Right lobe of liver (tissue), 6 donors: ENCODE measurements at regions not wholly inside any gene's neighbourhood (a gene's known extent, or its start where the extent isn't known, plus 50 kb on each side); places are given as distances from the start of the nearest gene placed in this dataset.

Experiments
- ATAC-seq, 4 donors: fragments of 200-7000 bp; cut with Tn5 transposase; one replicate each; pipeline ENCODE4 v1.9.1; 2020; ENCODE audit warnings: mild to moderate bottlenecking in 4 of 4, moderate library complexity in 4 of 4
- DNase-seq, 3 donors: peaks; one replicate each; pipeline ENCODE4 v3.0.0-alpha.2; 2020
- H3K27ac ChIP-seq, 3 donors: fragments of 200-600 bp; one replicate each; pipeline ENCODE4 v1.8.0; 2022
- H3K27me3 ChIP-seq, 2 donors: fragments of 200-600 bp; one replicate each; pipeline ENCODE4 v1.8.0; 2022
- H3K36me3 ChIP-seq, 4 donors: fragments of 200-600 bp; sonication (generic) in 1 of 4; one replicate each; pipeline versions ENCODE4 v1.5.1 to v1.8.0; 2017 to 2022; ENCODE audit warnings: control low read depth in 1 of 4
- H3K4me1 ChIP-seq, 4 donors: fragments of 200-600 bp; sonication (generic) in 1 of 4; one replicate each; pipeline versions ENCODE4 v1.5.1 to v1.8.0; 2017 to 2022; ENCODE audit warnings: control low read depth in 1 of 4
- H3K4me3 ChIP-seq, 3 donors: fragments of 200-600 bp; one replicate each; pipeline ENCODE4 v1.8.0; 2022
- H3K9me3 ChIP-seq, 4 donors: fragments of 200-600 bp; sonication (generic) in 1 of 4; one replicate each; pipeline versions ENCODE4 v1.5.1 to v1.8.0; 2017 to 2022; ENCODE audit warnings: control low read depth in 1 of 4
- POLR2A ChIP-seq: fragments of 450-650 bp; IDR thresholded peaks from one replicate; pipeline ENCODE4 v1.6.1; 2017; ENCODE audit warnings: antibody characterized with exemption, mild to moderate bottlenecking
- WGBS: methylation state at CpG from one replicate; pipeline ENCODE4 v1.1.6; 2018; ENCODE audit warnings: low coverage, low lambda C conversion rate; ENCODE audit not compliant: insufficient coverage; ENCODE audit errors: missing lambda C conversion rate; 5-methylcytosine and 5-hydroxymethylcytosine counted together
- intact Hi-C, 2 donors: fragments of 100-400 bp; cut with DNase I; formaldehyde crosslinking; loops; one replicate each; pipeline versions ENCODE4 v1.11.2 to v1.14.1; 2022
- TF ChIP-seq, protein P1 (sequence below), 4 donors: fragments of 200-600 bp in 3 of 4; fragments of 450-650 bp in 1 of 4; IDR thresholded peaks; one replicate each; pipeline versions ENCODE4 v1.5.1 to v1.8.0; 2016 to 2022; ENCODE audit warnings: antibody characterized with exemption in 4 of 4, mild to moderate bottlenecking in 2 of 4
- donor health status: DM: no; HTN: yes; CAD: no.
- donor health status: DM: no; HTN: no; CAD: no.
- donor health status: DM: no; HTN: no; CAD: no.
- donor health status: DM: no; HTN: yes; CAD: no.
- donor health status: DM: no; HTN: yes; CAD: no.

GRCh38 chr2:195590199-195590860 lies 66.7 kb upstream of the SLC39A10 start:
- 56% methylated on average over 1 of the region's 1 CpG for WGBS

DNA sequence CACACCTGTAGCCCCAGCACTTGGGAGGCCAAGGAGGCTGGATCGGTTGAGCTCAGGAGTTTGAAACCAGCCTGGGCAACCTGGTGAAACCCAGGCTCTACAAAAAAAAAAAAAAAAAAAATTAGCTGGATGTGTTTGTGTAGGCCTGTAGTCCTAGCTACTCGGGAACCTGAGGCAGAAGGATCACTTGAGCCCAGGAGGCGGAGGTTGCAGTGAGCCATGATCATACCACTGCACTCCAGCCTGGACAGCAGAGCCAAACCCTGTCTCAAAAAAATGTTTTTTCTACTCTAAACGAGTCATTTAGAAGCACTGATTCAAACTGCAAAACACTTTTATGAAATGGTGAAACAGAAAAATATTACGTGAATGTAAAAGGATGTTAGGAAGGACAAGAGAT lies 69.1 kb upstream of the SLC39A10 start:
- no peak overlapping the region for H3K4me3 ChIP-seq
- H3K4me1 ChIP-seq: peaks cover 0 to 13% (median 0%) of the 10 kb centered on the region in 4 donors
- TF ChIP-seq, protein P1, sequence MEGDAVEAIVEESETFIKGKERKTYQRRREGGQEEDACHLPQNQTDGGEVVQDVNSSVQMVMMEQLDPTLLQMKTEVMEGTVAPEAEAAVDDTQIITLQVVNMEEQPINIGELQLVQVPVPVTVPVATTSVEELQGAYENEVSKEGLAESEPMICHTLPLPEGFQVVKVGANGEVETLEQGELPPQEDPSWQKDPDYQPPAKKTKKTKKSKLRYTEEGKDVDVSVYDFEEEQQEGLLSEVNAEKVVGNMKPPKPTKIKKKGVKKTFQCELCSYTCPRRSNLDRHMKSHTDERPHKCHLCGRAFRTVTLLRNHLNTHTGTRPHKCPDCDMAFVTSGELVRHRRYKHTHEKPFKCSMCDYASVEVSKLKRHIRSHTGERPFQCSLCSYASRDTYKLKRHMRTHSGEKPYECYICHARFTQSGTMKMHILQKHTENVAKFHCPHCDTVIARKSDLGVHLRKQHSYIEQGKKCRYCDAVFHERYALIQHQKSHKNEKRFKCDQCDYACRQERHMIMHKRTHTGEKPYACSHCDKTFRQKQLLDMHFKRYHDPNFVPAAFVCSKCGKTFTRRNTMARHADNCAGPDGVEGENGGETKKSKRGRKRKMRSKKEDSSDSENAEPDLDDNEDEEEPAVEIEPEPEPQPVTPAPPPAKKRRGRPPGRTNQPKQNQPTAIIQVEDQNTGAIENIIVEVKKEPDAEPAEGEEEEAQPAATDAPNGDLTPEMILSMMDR (IDR thresholded peaks at IDR 0.05): no peak
- no peak for TF ChIP-seq POLR2A
- no peaks in the 10 kb centered on the region for H3K36me3 ChIP-seq
- no peaks in the 10 kb centered on the region for H3K27me3 ChIP-seq
- intact Hi-C loops: loop anchor here in 1 of 2 donors (10.0 kb wide), 1 partner anchor 57 kb away; no protein-coding TSS in a partner anchor
- no peak for DNase-seq
- 81% methylated on average over 5 of the region's 5 CpGs for WGBS
- ATAC-seq: no peak
- no peak overlapping the region for H3K27ac ChIP-seq
- no peaks in the 10 kb centered on the region for H3K9me3 ChIP-seq

More at GRCh38 chr2:195590199-195590860, 66.7 kb upstream of the SLC39A10 start:
- Histone ChIP-seq H3K9me3 (no peaks in the 10 kb centered on the region), H3K4me3 (no peak overlapping the region), H3K36me3 (no peaks in the 10 kb centered on the region), H3K4me1 (peaks cover 0 to 26% (median 0%) of the 10 kb centered on the region in 4 donors), H3K27ac (peak overlapping the region in 1 of 3 donors; percentile 2), H3K27me3 (no peaks in the 10 kb centered on the region)
- peak; percentile 75 to 82 (median 78) for ATAC-seq
- intact Hi-C loops: no loop called here
- no peak for DNase-seq
- no peak for TF ChIP-seq POLR2A
- TF ChIP-seq, protein P1 (IDR thresholded peaks at IDR 0.05): no peak

DNA sequence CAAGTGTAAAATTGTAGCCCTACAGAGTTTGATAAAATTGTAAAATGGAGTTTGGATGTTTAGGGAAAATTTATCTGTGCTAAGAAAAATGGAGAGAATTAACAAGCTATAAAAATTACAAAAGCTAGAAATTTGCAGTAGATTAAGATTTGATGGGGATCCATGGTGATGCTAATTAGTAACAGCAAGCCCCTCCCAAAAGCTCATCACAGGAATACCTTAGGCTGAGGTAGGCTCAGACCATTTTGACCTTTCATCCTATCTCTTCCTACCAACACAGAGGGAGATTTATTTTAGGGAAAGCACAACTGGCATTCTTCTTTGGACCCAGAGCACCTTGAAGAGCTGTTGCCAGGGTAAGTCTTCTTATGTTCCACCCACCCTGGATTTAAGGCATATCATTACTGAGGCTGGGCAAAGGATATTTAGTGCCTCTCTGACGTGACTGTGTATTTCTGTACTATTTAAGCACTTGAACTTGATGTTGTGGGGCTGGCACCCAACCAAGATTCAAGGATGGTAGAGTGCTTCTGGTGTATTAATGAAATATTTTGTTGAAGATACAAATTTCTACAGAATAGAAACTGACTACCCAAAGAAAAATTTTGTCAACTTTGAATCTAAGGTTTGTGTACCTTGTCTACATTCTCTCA lies 70.8 kb upstream of the SLC39A10 start:
- no peaks in the 10 kb centered on the region for H3K36me3 ChIP-seq

DNA sequence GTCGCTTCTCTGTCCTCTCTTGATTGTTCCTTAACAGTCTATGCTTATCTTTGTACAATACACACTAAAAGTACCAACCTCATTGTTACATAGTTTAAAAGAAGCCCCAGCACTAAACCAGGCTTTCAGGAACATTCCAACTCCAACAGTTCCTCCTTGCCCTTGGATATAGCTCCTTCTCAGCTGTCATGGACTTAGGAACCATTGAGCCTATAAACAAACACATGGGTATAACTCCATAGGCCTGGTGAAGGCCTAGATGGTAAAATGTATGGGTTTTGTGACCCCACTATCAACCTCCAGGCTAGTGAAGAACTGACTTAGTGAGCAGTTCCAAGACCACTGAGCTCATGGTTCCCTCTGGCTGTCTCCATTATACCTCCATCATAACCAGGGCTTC lies 74.8 kb upstream of the SLC39A10 start:
- TF ChIP-seq, protein P1 (IDR thresholded peaks at IDR 0.05): no peak
- TF ChIP-seq POLR2A: no peak
- no peaks in the 10 kb centered on the region for H3K4me1 ChIP-seq
- H3K4me3 ChIP-seq: no peak overlapping the region
- H3K36me3 ChIP-seq: no peaks in the 10 kb centered on the region
- DNase-seq (no peak), ATAC-seq (no peak)
- H3K9me3 ChIP-seq: no peaks in the 10 kb centered on the region
- intact Hi-C loops: loop anchor here in 1 of 2 donors (10.0 kb wide), 1 partner anchor 63 kb away; no protein-coding TSS in a partner anchor
- no peaks in the 10 kb centered on the region for H3K27me3 ChIP-seq
- WGBS: 64% methylated on average over 1 of the region's 1 CpG
- no peak overlapping the region for H3K27ac ChIP-seq

More for the DNA sequence above, 70.8 kb upstream of the SLC39A10 start:
- H3K9me3 ChIP-seq: no peaks in the 10 kb centered on the region
- 64% methylated on average over 1 of the region's 1 CpG for WGBS
- H3K27me3 ChIP-seq: no peaks in the 10 kb centered on the region
- TF ChIP-seq POLR2A: no peak
- TF ChIP-seq, protein P1 (IDR thresholded peaks at IDR 0.05): no peak
- H3K4me3 ChIP-seq: no peak overlapping the region
- H3K4me1 ChIP-seq: peaks cover 0 to 12% (median 0%) of the 10 kb centered on the region in 4 donors
- no peak for DNase-seq
- ATAC-seq: no peak
- intact Hi-C loops: loop anchor here in 1 of 2 donors (10.0 kb wide), 1 partner anchor 59 kb away; no protein-coding TSS in a partner anchor
- no peak overlapping the region for H3K27ac ChIP-seq
